H9 (cell line): ENCODE measurements at regions not wholly inside any gene's neighbourhood (a gene's known extent, or its start where the extent isn't known, plus 50 kb on each side); places are given as distances from the start of the nearest gene placed in this dataset.

Experiments
- DNase-seq: peaks from one replicate; pipeline ENCODE4 v3.0.0-alpha.2; 2017
- H2AFZ ChIP-seq: one replicate; pipeline ENCODE4 v1.6.1; 2013; ENCODE audit warnings: mild to moderate bottlenecking, low read length, control low read depth, moderate library complexity
- H2AK5ac ChIP-seq: 2 replicates; pipeline ENCODE4 v1.6.1; 2013; ENCODE audit warnings: low read length, control low read depth, mixed read lengths; ENCODE audit not compliant: insufficient read length
- H2BK120ac ChIP-seq: one replicate; pipeline ENCODE4 v1.6.1; 2013; ENCODE audit warnings: low read depth, mild to moderate bottlenecking, low read length, control low read depth, inconsistent platforms; ENCODE audit not compliant: poor library complexity, severe bottlenecking
- H2BK12ac ChIP-seq: 2 replicates; pipeline ENCODE4 v1.6.1; 2013; ENCODE audit warnings: low read length, control low read depth, mixed read lengths, low read depth; ENCODE audit not compliant: insufficient read length
- H2BK15ac ChIP-seq: 2 replicates; pipeline ENCODE4 v1.6.1; 2013; ENCODE audit warnings: low read depth, low read length, control low read depth
- H2BK20ac ChIP-seq: one replicate; pipeline ENCODE4 v1.6.1; 2013; ENCODE audit warnings: low read depth, mild to moderate bottlenecking, low read length, control low read depth, inconsistent platforms; ENCODE audit not compliant: poor library complexity, severe bottlenecking
- H2BK5ac ChIP-seq: 2 replicates; pipeline ENCODE4 v1.6.1; 2013; ENCODE audit warnings: low read length, control low read depth, mixed read lengths; ENCODE audit not compliant: insufficient read length
- H3K14ac ChIP-seq: 2 replicates; pipeline ENCODE4 v1.6.1; 2013; ENCODE audit warnings: low read length, control low read depth; ENCODE audit not compliant: insufficient read depth
- H3K18ac ChIP-seq: 2 replicates; pipeline ENCODE4 v1.6.1; 2013; ENCODE audit warnings: low read depth, mild to moderate bottlenecking, mixed read lengths, low read length, control low read depth; ENCODE audit not compliant: insufficient read length
- H3K23ac ChIP-seq: 2 replicates; pipeline ENCODE4 v1.6.1; 2013; ENCODE audit warnings: low read length, control low read depth, mixed read lengths, low read depth; ENCODE audit not compliant: insufficient read length
- H3K23me2 ChIP-seq: 2 replicates; pipeline ENCODE4 v1.6.1; 2013; ENCODE audit warnings: low read depth, mild to moderate bottlenecking, mixed read lengths, low read length, control low read depth; ENCODE audit not compliant: insufficient read length, poor library complexity, severe bottlenecking
- H3K27ac ChIP-seq: 2 replicates; pipeline ENCODE4 v1.5.1; 2013; ENCODE audit warnings: low read length, control low read depth, mixed read lengths, low read depth; ENCODE audit not compliant: insufficient read length
- H3K27me3 ChIP-seq: 2 replicates; pipeline ENCODE4 v1.6.1; 2013; ENCODE audit warnings: low read length, control low read depth, inconsistent platforms; ENCODE audit not compliant: insufficient read depth
- H3K4ac ChIP-seq: 2 replicates; pipeline ENCODE4 v1.6.1; 2013; ENCODE audit warnings: low read depth, mild to moderate bottlenecking, control low read depth, inconsistent platforms, low read length, moderate library complexity
- H3K4me1 ChIP-seq: 2 replicates; pipeline ENCODE4 v1.6.1; 2013; ENCODE audit warnings: low read length, control low read depth, inconsistent platforms; ENCODE audit not compliant: insufficient read depth
- H3K4me2 ChIP-seq: 2 replicates; pipeline ENCODE4 v1.6.1; 2013; ENCODE audit warnings: low read length, control low read depth, mixed read lengths; ENCODE audit not compliant: insufficient read length, insufficient read depth
- H3K56ac ChIP-seq: 2 replicates; pipeline ENCODE4 v1.6.1; 2013; ENCODE audit warnings: low read depth, mild to moderate bottlenecking, mixed read lengths, low read length, control low read depth; ENCODE audit not compliant: insufficient read length
- H3K79me1 ChIP-seq: 2 replicates; pipeline ENCODE4 v1.6.1; 2013; ENCODE audit warnings: low read depth, mild to moderate bottlenecking, moderate library complexity, low read length, control low read depth, inconsistent platforms; ENCODE audit not compliant: insufficient read depth, poor library complexity, severe bottlenecking
- H3K79me2 ChIP-seq: 2 replicates; pipeline ENCODE4 v1.6.1; 2013; ENCODE audit warnings: low read length, control low read depth, inconsistent platforms; ENCODE audit not compliant: insufficient read depth
- H3K9ac ChIP-seq: 2 replicates; pipeline ENCODE4 v1.6.1; 2013; ENCODE audit warnings: low read length, control low read depth, mixed read lengths; ENCODE audit not compliant: insufficient read length; ENCODE audit errors: extremely low read depth
- H3K9me3 ChIP-seq: one replicate; pipeline ENCODE4 v1.6.1; 2013; ENCODE audit warnings: low read depth, low read length, inconsistent platforms; ENCODE audit not compliant: control insufficient read depth
- H3T11ph ChIP-seq: one replicate; pipeline ENCODE4 v1.6.1; 2013; ENCODE audit warnings: mild to moderate bottlenecking, low read length, control low read depth, inconsistent platforms
- H4K20me1 ChIP-seq: one replicate; pipeline ENCODE4 v1.6.1; 2013; ENCODE audit not compliant: control insufficient read depth, insufficient read length, insufficient read depth
- H4K5ac ChIP-seq: 2 replicates; pipeline ENCODE4 v1.6.1; 2013; ENCODE audit warnings: low read depth, mild to moderate bottlenecking, mixed read lengths, low read length, control low read depth; ENCODE audit not compliant: insufficient read length
- H4K8ac ChIP-seq: replicated peaks from 2 replicates; pipeline ENCODE4 v1.6.1; 2013; ENCODE audit warnings: low read length, control low read depth, mixed read lengths, low read depth; ENCODE audit not compliant: insufficient read length
- H4K91ac ChIP-seq: 2 replicates; pipeline ENCODE4 v1.6.1; 2013; ENCODE audit warnings: low read depth, mild to moderate bottlenecking, moderate library complexity, mixed read lengths, low read length, control low read depth; ENCODE audit not compliant: insufficient read length
- H3K27ac Mint-ChIP-seq, 3 experiments: 2 replicates in 2 of 3; 3 replicates in 1 of 3; pipeline ENCODE4 v1.8.0; 2020 to 2021; ENCODE audit warnings: mixed read lengths in 3 of 3, mild to moderate bottlenecking in 1 of 3, moderate library complexity in 1 of 3
- H3K27me3 Mint-ChIP-seq: 2 replicates; pipeline ENCODE4 v1.8.0; 2021; ENCODE audit warnings: low read depth, mild to moderate bottlenecking, moderate library complexity, mixed read lengths
- H3K36me3 Mint-ChIP-seq, 3 experiments: 2 replicates in 2 of 3; 3 replicates in 1 of 3; pipeline ENCODE4 v1.8.0; 2020 to 2021; ENCODE audit warnings: low read depth in 3 of 3, mixed read lengths in 3 of 3; ENCODE audit not compliant: insufficient read depth in 1 of 3
- H3K4me1 Mint-ChIP-seq, 2 experiments: 2 replicates each; pipeline ENCODE4 v1.8.0; 2020; ENCODE audit warnings: mixed read lengths in 2 of 2
- H3K4me3 Mint-ChIP-seq, 2 experiments: 2 replicates in 1 of 2; 3 replicates in 1 of 2; pipeline ENCODE4 v1.8.0; 2020 to 2021; ENCODE audit warnings: mild to moderate bottlenecking in 2 of 2, mixed read lengths in 2 of 2, moderate library complexity in 1 of 2
- H3K9me3 Mint-ChIP-seq, 2 experiments: 2 replicates in 1 of 2; 3 replicates in 1 of 2; pipeline ENCODE4 v1.8.0; 2020; ENCODE audit warnings: mild to moderate bottlenecking in 2 of 2, mixed read lengths in 2 of 2, moderate library complexity in 1 of 2
- CTCF ChIP-seq: fragments of 200-600 bp; sonication (generic); conservative IDR thresholded peaks from 3 replicates; pipeline ENCODE4 v1.8.0; 2021; ENCODE audit warnings: antibody characterized with exemption, mild to moderate bottlenecking
- WGBS: extraction: QIAGEN DNeasy Blood & Tissue Kit; methylation state at CpG from one replicate; pipeline ENCODE4 v1.1.7; 2013; ENCODE audit warnings: missing lambda C conversion rate, low lambda C conversion rate, mixed read lengths; ENCODE audit not compliant: insufficient read length; ENCODE audit errors: extremely low coverage; 5-methylcytosine and 5-hydroxymethylcytosine counted together

DNA sequence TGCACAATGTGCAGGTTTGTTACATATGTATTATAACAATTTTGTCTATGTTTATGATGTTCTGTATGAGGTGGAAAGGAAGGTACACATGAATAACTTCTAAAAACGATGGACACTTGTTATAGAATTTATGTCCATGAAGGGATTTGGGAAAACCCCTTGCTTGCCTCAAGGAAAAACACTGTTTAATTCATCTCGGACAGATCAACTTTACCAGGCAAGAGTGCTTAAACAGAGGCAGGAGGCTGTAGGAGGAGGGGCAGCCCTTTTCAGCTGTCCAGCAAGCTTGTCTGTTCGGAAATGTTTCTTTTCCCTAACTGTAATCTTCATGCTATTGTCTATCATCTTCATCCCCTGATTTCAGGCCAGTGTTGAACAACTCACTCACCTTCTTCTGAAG, 200.9 kb downstream of the CDC14C start:
- Histone ChIP-seq H3K56ac (no peak overlapping the region), H3K14ac (no peak overlapping the region), H3T11ph (no peak overlapping the region), H2BK120ac (no peak overlapping the region), H4K20me1 (no peaks in the 10 kb centered on the region), H3K4me2 (no peak overlapping the region), H2BK15ac (no peak overlapping the region), H2AK5ac (no peak overlapping the region), H3K4ac (no peak overlapping the region), H3K18ac (no peak overlapping the region), H2BK12ac (no peak overlapping the region), H3K9ac (no peak overlapping the region), H2BK20ac (no peak overlapping the region), H4K91ac (no peak overlapping the region), H3K79me2 (no peaks in the 10 kb centered on the region), H2BK5ac (no peak overlapping the region), H3K9me3 (no peaks in the 10 kb centered on the region), H3K4me1 (no peaks in the 10 kb centered on the region), H4K8ac (no peak overlapping the region), H4K5ac (no peak overlapping the region), H3K23ac (no peak overlapping the region), H3K27me3 (no peaks in the 10 kb centered on the region), H3K27ac (no peak overlapping the region), H3K23me2 (no peaks in the 10 kb centered on the region), H2AFZ (no peak overlapping the region), H3K79me1 (no peaks in the 10 kb centered on the region)
- H3K27me3 Mint-ChIP-seq = no peaks in the 10 kb centered on the region
- H3K4me1 Mint-ChIP-seq = peaks cover 11 to 14% of the 10 kb centered on the region in 2 experiments
- peaks cover 4 to 6% of the 10 kb centered on the region in 2 experiments; a peak in 3 of 5 replicates for H3K9me3 Mint-ChIP-seq
- H3K36me3 Mint-ChIP-seq = peaks cover 0 to 12% (median 3%) of the 10 kb centered on the region in 3 experiments; a peak in 4 of 7 replicates
- no peak for TF ChIP-seq CTCF
- H3K4me3 Mint-ChIP-seq = no peak overlapping the region
- no peak for DNase-seq
- no peak overlapping the region; a peak in 1 of 7 replicates for H3K27ac Mint-ChIP-seq
- WGBS = no CpG with 5 or more reads among the region's 3 CpGs
